NB4 (cell line): ENCODE measurements at regions not wholly inside any gene's neighbourhood (a gene's known extent, or its start where the extent isn't known, plus 50 kb on each side); places are given as distances from the start of the nearest gene placed in this dataset.

ENCODE experiments used
- DNase-seq: peaks from one replicate; pipeline ENCODE4 v3.0.0; 2010; ENCODE audit warnings: low read depth
- H3K4me3 ChIP-seq: one replicate; pipeline ENCODE4 v1.5.1; 2011; ENCODE audit warnings: mild to moderate bottlenecking, low read depth, low read length, moderate library complexity
- MAX ChIP-seq: IDR thresholded peaks from 2 replicates; pipeline ENCODE4 v1.6.1; 2011; ENCODE audit warnings: low read depth, low read length
- MYC ChIP-seq: IDR thresholded peaks from 2 replicates; pipeline ENCODE4 v1.6.1; 2011; ENCODE audit warnings: low read depth, low read length
- POLR2A ChIP-seq: IDR thresholded peaks from 2 replicates; pipeline ENCODE4 v1.6.1; 2011; ENCODE audit warnings: mild to moderate bottlenecking; ENCODE audit not compliant: insufficient read length; ENCODE audit errors: extremely low read depth
- TF ChIP-seq, protein P1 (sequence below): IDR thresholded peaks from one replicate; pipeline ENCODE4 v1.5.1; 2012; ENCODE audit warnings: low read depth, low read length

- TF ChIP-seq, protein P1, sequence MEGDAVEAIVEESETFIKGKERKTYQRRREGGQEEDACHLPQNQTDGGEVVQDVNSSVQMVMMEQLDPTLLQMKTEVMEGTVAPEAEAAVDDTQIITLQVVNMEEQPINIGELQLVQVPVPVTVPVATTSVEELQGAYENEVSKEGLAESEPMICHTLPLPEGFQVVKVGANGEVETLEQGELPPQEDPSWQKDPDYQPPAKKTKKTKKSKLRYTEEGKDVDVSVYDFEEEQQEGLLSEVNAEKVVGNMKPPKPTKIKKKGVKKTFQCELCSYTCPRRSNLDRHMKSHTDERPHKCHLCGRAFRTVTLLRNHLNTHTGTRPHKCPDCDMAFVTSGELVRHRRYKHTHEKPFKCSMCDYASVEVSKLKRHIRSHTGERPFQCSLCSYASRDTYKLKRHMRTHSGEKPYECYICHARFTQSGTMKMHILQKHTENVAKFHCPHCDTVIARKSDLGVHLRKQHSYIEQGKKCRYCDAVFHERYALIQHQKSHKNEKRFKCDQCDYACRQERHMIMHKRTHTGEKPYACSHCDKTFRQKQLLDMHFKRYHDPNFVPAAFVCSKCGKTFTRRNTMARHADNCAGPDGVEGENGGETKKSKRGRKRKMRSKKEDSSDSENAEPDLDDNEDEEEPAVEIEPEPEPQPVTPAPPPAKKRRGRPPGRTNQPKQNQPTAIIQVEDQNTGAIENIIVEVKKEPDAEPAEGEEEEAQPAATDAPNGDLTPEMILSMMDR, result no peak
- TF ChIP-seq POLR2A (no peak), MAX (no peak)
- DNase-seq, result no peak
- no peak overlapping the region for H3K4me3 ChIP-seq
Measured at GRCh38 chr6:103587722-103588121, 1272.0 kb downstream of the HACE1 start.

GRCh38 chr6:103578115-103578514, 1281.6 kb downstream of the HACE1 start:
- H3K4me3 ChIP-seq, result no peak overlapping the region
- no peak for DNase-seq
- TF ChIP-seq MYC, result no peak

- TF ChIP-seq, protein P1, result no peak
- TF ChIP-seq POLR2A (no peak), MAX (no peak), MYC (no peak)
- no peak overlapping the region for H3K4me3 ChIP-seq
- DNase-seq, result no peak
Measured at GRCh38 chr6:103570431-103570830, 1289.3 kb downstream of the HACE1 start.

GRCh38 chr6:103554911-103555310, 1304.8 kb downstream of the HACE1 start:
- no peak for DNase-seq
- TF ChIP-seq POLR2A (no peak), MAX (no peak), MYC (no peak)
- TF ChIP-seq, protein P1, result no peak
- H3K4me3 ChIP-seq, result no peak overlapping the region

GRCh38 chr6:103538381-103538780, 1321.3 kb downstream of the HACE1 start:
- DNase-seq, result no peak
- TF ChIP-seq POLR2A (no peak), MAX (no peak), MYC (no peak)
- TF ChIP-seq, protein P1, result no peak
- no peak overlapping the region for H3K4me3 ChIP-seq

DNA sequence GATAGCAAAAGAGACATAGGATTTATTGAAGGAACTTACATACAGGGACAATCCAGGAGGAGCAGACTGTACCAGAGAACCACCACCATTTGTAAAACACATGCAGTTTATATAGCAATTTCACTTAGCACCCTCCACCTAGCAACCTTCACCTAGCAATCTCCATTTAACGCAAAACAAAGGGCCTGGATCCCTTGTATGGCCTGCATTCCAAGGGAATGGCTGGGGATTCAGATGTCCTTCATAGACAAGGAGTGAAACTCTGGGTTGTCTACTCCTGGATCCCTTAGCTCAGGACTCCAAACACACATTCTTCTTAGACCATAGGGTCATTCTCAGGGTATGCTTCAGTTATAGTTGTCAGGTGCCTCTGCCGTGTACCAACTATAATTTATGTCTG, 1324.9 kb downstream of the HACE1 start:
- no peak for DNase-seq
- H3K4me3 ChIP-seq, result no peak overlapping the region
- TF ChIP-seq, protein P1, result no peak
- no peak for TF ChIP-seq MYC
- no peak for TF ChIP-seq POLR2A
- no peak for TF ChIP-seq MAX
